Fibroblast of lung (primary cell): ENCODE measurements at regions not wholly inside any gene's neighbourhood (a gene's known extent, or its start where the extent isn't known, plus 50 kb on each side); places are given as distances from the start of the nearest gene placed in this dataset.

Experiments used
- CTCF ChIP-seq, 2 donors: IDR thresholded peaks in 1 of 2; conservative IDR thresholded peaks in 1 of 2; 1 replicate in 1 of 2; 2 replicates in 1 of 2; pipeline ENCODE4 v1.5.1; 2011 to 2012; ENCODE audit warnings: low read length in 2 of 2, control low read depth in 1 of 2, inconsistent platforms in 1 of 2, low read depth in 1 of 2, mild to moderate bottlenecking in 1 of 2
- EZH2 ChIP-seq: IDR thresholded peaks from 2 replicates; pipeline ENCODE4 v1.5.1; 2012; ENCODE audit warnings: low read length, control low read depth, mild to moderate bottlenecking; ENCODE audit errors: missing control alignments

GRCh38 chr14:87638196-87638595, 354.8 kb downstream of the GALC start:
- TF ChIP-seq EZH2 (no peak), CTCF (conservative IDR thresholded peaks at IDR 0.05 in 1 of 2, IDR thresholded peaks at IDR 0.05 in 1 of 2; ENCODE audit: low read depth in 1 of 2, low read length in 2 of 2) (no peak)
